GM18868 (cell line): ENCODE measurements at regions not wholly inside any gene's neighbourhood (a gene's known extent, or its start where the extent isn't known, plus 50 kb on each side); places are given as distances from the start of the nearest gene placed in this dataset.
"Not testable (repeated sequence)": the region's sequence is repeated elsewhere in the genome, so short reads cannot be mapped to it uniquely, and the experiment has no call there.

ENCODE experiments used
- ATAC-seq: cut with Tn5 transposase; IDR thresholded peaks from one replicate; pipeline ENCODE4 v1.9.1; 2021; ENCODE audit warnings: mild to moderate bottlenecking, moderate library complexity; ENCODE audit not compliant: unreplicated experiment

GRCh38 chr16:34099028-34099427 is 639.6 kb downstream of the TP53TG3F start:
- ATAC-seq = not testable (repeated sequence)
